NB4 (cell line): ENCODE measurements at regions not wholly inside any gene's neighbourhood (a gene's known extent, or its start where the extent isn't known, plus 50 kb on each side); places are given as distances from the start of the nearest gene placed in this dataset.

Experiments used
- DNase-seq: peaks from one replicate; pipeline ENCODE4 v3.0.0; 2010; ENCODE audit warnings: low read depth
- H3K4me3 ChIP-seq: one replicate; pipeline ENCODE4 v1.5.1; 2011; ENCODE audit warnings: mild to moderate bottlenecking, low read depth, low read length, moderate library complexity
- MYC ChIP-seq: IDR thresholded peaks from 2 replicates; pipeline ENCODE4 v1.6.1; 2011; ENCODE audit warnings: low read depth, low read length
- POLR2A ChIP-seq: IDR thresholded peaks from 2 replicates; pipeline ENCODE4 v1.6.1; 2011; ENCODE audit warnings: mild to moderate bottlenecking; ENCODE audit not compliant: insufficient read length; ENCODE audit errors: extremely low read depth
- TF ChIP-seq, protein P1 (sequence below): IDR thresholded peaks from one replicate; pipeline ENCODE4 v1.5.1; 2012; ENCODE audit warnings: low read depth, low read length
- TF ChIP-seq, protein P2 (sequence below): IDR thresholded peaks from 2 replicates; pipeline ENCODE4 v1.6.1; 2011; ENCODE audit warnings: low read depth, low read length

- peak; percentile 27 for DNase-seq
- TF ChIP-seq POLR2A: no peak
- no peak for TF ChIP-seq MYC
- TF ChIP-seq, protein P1, sequence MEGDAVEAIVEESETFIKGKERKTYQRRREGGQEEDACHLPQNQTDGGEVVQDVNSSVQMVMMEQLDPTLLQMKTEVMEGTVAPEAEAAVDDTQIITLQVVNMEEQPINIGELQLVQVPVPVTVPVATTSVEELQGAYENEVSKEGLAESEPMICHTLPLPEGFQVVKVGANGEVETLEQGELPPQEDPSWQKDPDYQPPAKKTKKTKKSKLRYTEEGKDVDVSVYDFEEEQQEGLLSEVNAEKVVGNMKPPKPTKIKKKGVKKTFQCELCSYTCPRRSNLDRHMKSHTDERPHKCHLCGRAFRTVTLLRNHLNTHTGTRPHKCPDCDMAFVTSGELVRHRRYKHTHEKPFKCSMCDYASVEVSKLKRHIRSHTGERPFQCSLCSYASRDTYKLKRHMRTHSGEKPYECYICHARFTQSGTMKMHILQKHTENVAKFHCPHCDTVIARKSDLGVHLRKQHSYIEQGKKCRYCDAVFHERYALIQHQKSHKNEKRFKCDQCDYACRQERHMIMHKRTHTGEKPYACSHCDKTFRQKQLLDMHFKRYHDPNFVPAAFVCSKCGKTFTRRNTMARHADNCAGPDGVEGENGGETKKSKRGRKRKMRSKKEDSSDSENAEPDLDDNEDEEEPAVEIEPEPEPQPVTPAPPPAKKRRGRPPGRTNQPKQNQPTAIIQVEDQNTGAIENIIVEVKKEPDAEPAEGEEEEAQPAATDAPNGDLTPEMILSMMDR: no peak
- TF ChIP-seq, protein P2, sequence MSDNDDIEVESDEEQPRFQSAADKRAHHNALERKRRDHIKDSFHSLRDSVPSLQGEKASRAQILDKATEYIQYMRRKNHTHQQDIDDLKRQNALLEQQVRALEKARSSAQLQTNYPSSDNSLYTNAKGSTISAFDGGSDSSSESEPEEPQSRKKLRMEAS: no peak
- H3K4me3 ChIP-seq: no peak overlapping the region
These were observed 374.1 kb downstream of the LRATD1 start for GRCh38 chr2:15006667-15007066.

- DNase-seq: peak; percentile 82
- 0 out of 2 replicates have a peak, but pooled peaks have one; percentile 20 for TF ChIP-seq MYC
- TF ChIP-seq, protein P1: no peak
- TF ChIP-seq POLR2A: no peak
- H3K4me3 ChIP-seq: no peak overlapping the region
These were observed 377.2 kb downstream of the LRATD1 start for GRCh38 chr2:15009681-15010080.

- DNase-seq: no peak
- H3K4me3 ChIP-seq: no peak overlapping the region
- no peak for TF ChIP-seq MYC
These were observed 377.8 kb downstream of the LRATD1 start for GRCh38 chr2:15010346-15010745.

GRCh38 chr2:15018814-15019213 lies 386.3 kb downstream of the LRATD1 start:
- no peak for DNase-seq
- TF ChIP-seq MYC (no peak), POLR2A (no peak)
- TF ChIP-seq, protein P2: no peak
- TF ChIP-seq, protein P1: no peak
- H3K4me3 ChIP-seq: no peak overlapping the region

GRCh38 chr2:15023221-15023620 lies 390.7 kb downstream of the LRATD1 start:
- no peak for DNase-seq
- no peak overlapping the region for H3K4me3 ChIP-seq
- TF ChIP-seq MYC (no peak), POLR2A (no peak)
- TF ChIP-seq, protein P1: no peak
- TF ChIP-seq, protein P2: no peak

- no peak for DNase-seq
- TF ChIP-seq POLR2A (no peak), MYC (no peak)
- TF ChIP-seq, protein P2: no peak
- TF ChIP-seq, protein P1: no peak
- no peak overlapping the region for H3K4me3 ChIP-seq
These were observed 395.9 kb downstream of the LRATD1 start for GRCh38 chr2:15028406-15028805.
